NCI-H345 treated with DMSO at 0.1 percent for 48 hours (cell line): ENCODE measurements at regions not wholly inside any gene's neighbourhood (a gene's known extent, or its start where the extent isn't known, plus 50 kb on each side); places are given as distances from the start of the nearest gene placed in this dataset.

Experiments used
- DNase-seq: peaks from one replicate; lab custom pipeline; 2025; ENCODE audit not compliant: unreplicated experiment; lab: John Stamatoyannopoulos, UW

- no peak for DNase-seq
These were observed 152.0 kb upstream of the HMCN1 start for GRCh38 chr1:185581961-185582725.

GRCh38 chr1:185581020-185581419 is 153.2 kb upstream of the HMCN1 start:
- no peak for DNase-seq

GRCh38 chr1:185578293-185578692 is 155.9 kb upstream of the HMCN1 start:
- DNase-seq: no peak

- no peak for DNase-seq
These were observed 159.9 kb upstream of the HMCN1 start for GRCh38 chr1:185574139-185574875.

- no peak for DNase-seq
These were observed 160.5 kb upstream of the HMCN1 start for GRCh38 chr1:185573677-185574076.

GRCh38 chr1:185573162-185573561 is 161.0 kb upstream of the HMCN1 start:
- DNase-seq: no peak

GRCh38 chr1:185570962-185571361 is 163.2 kb upstream of the HMCN1 start:
- DNase-seq: no peak

GRCh38 chr1:185568155-185569123 is 165.8 kb upstream of the HMCN1 start:
- no peak for DNase-seq

GRCh38 chr1:185567440-185567839 is 166.8 kb upstream of the HMCN1 start:
- DNase-seq: no peak

- DNase-seq: peak; percentile 26
These were observed 167.2 kb upstream of the HMCN1 start for GRCh38 chr1:185566995-185567394.

GRCh38 chr1:185565302-185565701 is 168.9 kb upstream of the HMCN1 start:
- no peak for DNase-seq

GRCh38 chr1:185564816-185565215 is 169.4 kb upstream of the HMCN1 start:
- DNase-seq: no peak

GRCh38 chr1:185562461-185563359 is 171.5 kb upstream of the HMCN1 start:
- no peak for DNase-seq

GRCh38 chr1:185561629-185562028 is 172.6 kb upstream of the HMCN1 start:
- DNase-seq: no peak

- no peak for DNase-seq
These were observed 173.4 kb upstream of the HMCN1 start for GRCh38 chr1:185560760-185561159.

- DNase-seq: no peak
These were observed 174.4 kb upstream of the HMCN1 start for GRCh38 chr1:185559684-185560331.

GRCh38 chr1:185559151-185559550 is 175.0 kb upstream of the HMCN1 start:
- no peak for DNase-seq

- no peak for DNase-seq
These were observed 177.6 kb upstream of the HMCN1 start for GRCh38 chr1:185556561-185556960.

GRCh38 chr1:185555743-185556142 is 178.4 kb upstream of the HMCN1 start:
- DNase-seq: no peak

- no peak for DNase-seq
These were observed 183.2 kb upstream of the HMCN1 start for GRCh38 chr1:185551008-185551407.
